GM12872 (cell line): ENCODE measurements at regions not wholly inside any gene's neighbourhood (a gene's known extent, or its start where the extent isn't known, plus 50 kb on each side); places are given as distances from the start of the nearest gene placed in this dataset.

Experiments
- TF ChIP-seq, protein P1 (sequence below): IDR thresholded peaks from 3 replicates; pipeline ENCODE4 v1.5.1; 2011; ENCODE audit warnings: low read depth, mild to moderate bottlenecking, low read length, moderate library complexity; ENCODE audit not compliant: insufficient read depth

- TF ChIP-seq, protein P1, sequence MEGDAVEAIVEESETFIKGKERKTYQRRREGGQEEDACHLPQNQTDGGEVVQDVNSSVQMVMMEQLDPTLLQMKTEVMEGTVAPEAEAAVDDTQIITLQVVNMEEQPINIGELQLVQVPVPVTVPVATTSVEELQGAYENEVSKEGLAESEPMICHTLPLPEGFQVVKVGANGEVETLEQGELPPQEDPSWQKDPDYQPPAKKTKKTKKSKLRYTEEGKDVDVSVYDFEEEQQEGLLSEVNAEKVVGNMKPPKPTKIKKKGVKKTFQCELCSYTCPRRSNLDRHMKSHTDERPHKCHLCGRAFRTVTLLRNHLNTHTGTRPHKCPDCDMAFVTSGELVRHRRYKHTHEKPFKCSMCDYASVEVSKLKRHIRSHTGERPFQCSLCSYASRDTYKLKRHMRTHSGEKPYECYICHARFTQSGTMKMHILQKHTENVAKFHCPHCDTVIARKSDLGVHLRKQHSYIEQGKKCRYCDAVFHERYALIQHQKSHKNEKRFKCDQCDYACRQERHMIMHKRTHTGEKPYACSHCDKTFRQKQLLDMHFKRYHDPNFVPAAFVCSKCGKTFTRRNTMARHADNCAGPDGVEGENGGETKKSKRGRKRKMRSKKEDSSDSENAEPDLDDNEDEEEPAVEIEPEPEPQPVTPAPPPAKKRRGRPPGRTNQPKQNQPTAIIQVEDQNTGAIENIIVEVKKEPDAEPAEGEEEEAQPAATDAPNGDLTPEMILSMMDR: no peak
Observed at GRCh38 chr7:125173571-125173970, 243.9 kb upstream of the POT1 start.

DNA sequence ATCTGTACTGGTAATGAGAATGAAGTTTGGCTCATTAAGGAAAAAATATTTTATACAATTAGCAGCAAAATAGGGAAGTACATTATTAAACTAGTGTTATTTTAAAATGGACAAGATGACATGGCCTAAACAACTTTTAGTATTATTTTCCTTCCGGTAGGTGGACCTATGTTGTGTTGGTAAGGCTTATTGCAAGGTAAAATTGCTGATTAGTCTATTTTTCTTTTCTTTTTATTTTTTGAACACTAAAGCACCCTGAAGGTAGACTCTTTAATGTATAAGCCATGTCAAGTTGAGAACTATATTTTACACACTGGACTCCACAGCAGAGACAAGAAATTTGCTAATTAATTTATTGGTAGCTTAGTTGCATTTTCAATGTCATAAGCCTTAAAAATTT lies 239.5 kb upstream of the POT1 start:
- TF ChIP-seq, protein P1: no peak

DNA sequence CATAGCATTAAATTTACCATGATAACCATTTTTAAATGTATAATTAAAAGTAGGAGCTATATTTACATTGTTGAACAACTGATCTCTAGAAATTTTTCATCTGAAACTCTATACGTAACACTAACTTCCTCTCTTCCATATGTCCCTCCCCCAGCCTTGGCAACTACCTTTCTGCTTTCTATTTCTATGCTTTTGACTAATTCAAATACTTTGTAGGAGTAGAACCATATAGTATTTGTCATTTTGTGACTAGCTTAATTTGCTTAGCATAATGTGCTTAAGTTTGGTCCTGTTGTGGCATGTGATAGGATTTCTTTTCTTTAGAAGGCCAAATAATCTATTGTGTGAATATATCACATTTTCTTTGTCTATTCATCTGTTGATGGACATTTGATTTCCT lies 225.3 kb upstream of the POT1 start:
- TF ChIP-seq, protein P1: no peak

DNA sequence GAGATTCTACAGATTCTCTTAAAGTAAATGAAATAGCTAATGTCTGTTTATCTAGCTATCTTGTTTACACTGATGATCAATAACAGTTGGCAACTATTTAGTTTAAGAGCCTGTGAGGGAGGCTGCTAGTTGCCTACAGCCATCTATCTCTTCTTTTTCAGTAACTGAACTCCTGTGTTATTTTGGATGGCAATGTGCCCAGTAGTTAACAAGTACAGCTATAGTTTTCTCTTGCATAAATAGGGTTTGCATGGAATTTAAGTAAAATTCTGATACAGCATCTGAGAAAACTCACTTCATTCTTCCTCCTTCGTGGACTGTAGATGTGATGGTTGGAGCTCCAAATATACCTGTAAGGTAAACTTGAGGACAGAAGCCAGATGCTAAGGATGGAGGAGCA lies 219.5 kb upstream of the POT1 start:
- TF ChIP-seq, protein P1: no peak

GRCh38 chr7:125147047-125147446 lies 217.4 kb upstream of the POT1 start:
- TF ChIP-seq, protein P1: no peak

DNA sequence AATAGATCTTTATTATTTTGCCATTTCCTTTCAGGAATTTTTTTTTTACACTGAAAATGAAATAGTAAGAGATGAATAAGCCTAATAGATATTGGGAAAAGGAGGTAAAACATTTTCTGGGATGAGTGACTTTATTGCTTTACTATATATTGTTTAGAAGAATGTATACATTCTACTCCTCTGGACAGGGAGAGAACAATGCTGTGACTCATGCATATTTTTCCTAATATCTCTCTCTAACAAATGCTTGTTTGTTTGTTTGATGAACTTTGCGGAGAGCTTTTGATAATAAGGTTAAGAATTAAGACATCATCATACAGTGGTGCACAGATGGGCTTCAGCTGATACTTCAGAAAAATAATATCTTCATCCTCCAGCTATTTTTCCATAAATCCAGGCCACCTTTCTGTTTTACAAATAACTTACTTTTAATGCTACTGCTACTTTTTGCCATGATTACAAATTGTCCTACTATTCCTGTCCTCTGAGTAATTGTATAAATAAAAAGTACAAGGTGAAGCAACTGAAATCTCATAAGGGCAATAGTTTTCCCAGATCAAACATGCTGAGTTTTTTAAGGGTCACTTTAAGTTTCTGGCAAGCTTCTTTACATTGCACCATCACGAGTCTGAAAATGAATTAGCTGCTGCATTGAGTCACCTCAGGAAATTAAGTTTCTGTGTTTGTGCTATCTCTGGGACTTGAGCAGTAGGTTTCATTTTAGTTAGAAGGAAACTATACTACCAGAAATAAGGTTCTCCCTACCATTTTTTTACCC lies 207.3 kb upstream of the POT1 start:
- TF ChIP-seq, protein P1: no peak

GRCh38 chr7:125136341-125136740 lies 206.7 kb upstream of the POT1 start:
- TF ChIP-seq, protein P1: no peak
